GM12891 (cell line): ENCODE measurements at regions not wholly inside any gene's neighbourhood (a gene's known extent, or its start where the extent isn't known, plus 50 kb on each side); places are given as distances from the start of the nearest gene placed in this dataset.

ENCODE experiments used
- POLR2A ChIP-seq: IDR thresholded peaks from 2 replicates; pipeline ENCODE4 v1.6.1; 2011; ENCODE audit warnings: low read depth, low read length, control low read depth
- POLR2AphosphoS5 ChIP-seq: IDR thresholded peaks from 2 replicates; pipeline ENCODE4 v1.6.1; 2011; ENCODE audit warnings: low read depth, low read length, control low read depth
- TAF1 ChIP-seq: IDR thresholded peaks from 2 replicates; pipeline ENCODE4 v1.6.1; 2011; ENCODE audit warnings: low read depth, low read length, control low read depth

DNA sequence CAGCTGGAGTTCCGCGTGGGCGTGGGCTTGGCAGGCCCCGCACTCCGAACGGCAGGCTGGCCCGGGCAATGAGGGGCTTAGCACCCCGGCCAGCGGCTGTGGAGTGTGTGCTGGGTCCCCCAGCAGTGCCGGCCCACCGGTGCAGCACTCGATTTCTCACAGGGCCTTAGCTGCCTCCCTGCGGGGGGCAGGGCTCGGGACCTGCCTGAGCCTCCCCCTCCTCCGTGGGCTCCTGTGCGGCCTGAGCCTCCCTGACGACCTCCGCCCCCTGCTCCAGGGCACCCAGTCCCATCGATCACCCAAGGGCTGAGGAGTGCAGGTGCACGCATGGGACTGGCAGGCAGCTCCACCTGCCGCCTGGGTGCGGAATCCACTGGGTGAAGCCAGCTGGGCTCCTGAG, 191.8 kb downstream of the CYLC2 start:
- TF ChIP-seq POLR2A = no peak
- no peak for TF ChIP-seq POLR2AphosphoS5
- TF ChIP-seq TAF1 = no peak
